DMS53 treated with DMSO at 0.1 percent for 48 hours (cell line): ENCODE measurements at regions not wholly inside any gene's neighbourhood (a gene's known extent, or its start where the extent isn't known, plus 50 kb on each side); places are given as distances from the start of the nearest gene placed in this dataset.

Source experiments
- DNase-seq: peaks from one replicate; lab custom pipeline; 2025; ENCODE audit not compliant: unreplicated experiment; lab: John Stamatoyannopoulos, UW

- DNase-seq = peak; percentile 62
Observed at GRCh38 chr1:79259390-79260336, 253.1 kb upstream of the ADGRL4 start.

- DNase-seq = peak; percentile 91
Observed at GRCh38 chr1:79255421-79255820, 248.9 kb upstream of the ADGRL4 start.

GRCh38 chr1:79252598-79252997, 246.1 kb upstream of the ADGRL4 start:
- no peak for DNase-seq

- no peak for DNase-seq
Observed at GRCh38 chr1:79239840-79240239, 233.3 kb upstream of the ADGRL4 start.

- DNase-seq = no peak
Observed at GRCh38 chr1:79235301-79236002, 228.9 kb upstream of the ADGRL4 start.

- no peak for DNase-seq
Observed at GRCh38 chr1:79232818-79233217, 226.3 kb upstream of the ADGRL4 start.

GRCh38 chr1:79230751-79231150, 224.2 kb upstream of the ADGRL4 start:
- peak; percentile 25 for DNase-seq

GRCh38 chr1:79226963-79227362, 220.4 kb upstream of the ADGRL4 start:
- DNase-seq = no peak

- DNase-seq = no peak
Observed at GRCh38 chr1:79224537-79224936, 218.0 kb upstream of the ADGRL4 start.

GRCh38 chr1:79220509-79220908, 214.0 kb upstream of the ADGRL4 start:
- DNase-seq = no peak

- DNase-seq = no peak
Observed at GRCh38 chr1:79215311-79215710, 208.8 kb upstream of the ADGRL4 start.

- no peak for DNase-seq
Observed at GRCh38 chr1:79207786-79208185, 201.3 kb upstream of the ADGRL4 start.

- DNase-seq = no peak
Observed at GRCh38 chr1:79207331-79207730, 200.8 kb upstream of the ADGRL4 start.

- no peak for DNase-seq
Observed at GRCh38 chr1:79204779-79205479, 198.4 kb upstream of the ADGRL4 start.

GRCh38 chr1:79198832-79199231, 192.3 kb upstream of the ADGRL4 start:
- DNase-seq = no peak

- DNase-seq = peak; percentile 53
Observed at GRCh38 chr1:79197421-79197820, 190.9 kb upstream of the ADGRL4 start.

GRCh38 chr1:79196211-79196610, 189.7 kb upstream of the ADGRL4 start:
- DNase-seq = no peak

- DNase-seq = peak; percentile 93
Observed at GRCh38 chr1:79193211-79194079, 186.9 kb upstream of the ADGRL4 start.

- no peak for DNase-seq
Observed at GRCh38 chr1:79190074-79190473, 183.5 kb upstream of the ADGRL4 start.

- peak; percentile 77 for DNase-seq
Observed at GRCh38 chr1:79188337-79188736, 181.8 kb upstream of the ADGRL4 start.

GRCh38 chr1:79186260-79186659, 179.7 kb upstream of the ADGRL4 start:
- DNase-seq = no peak
